ENCODE measurements at regions not wholly inside any gene's neighbourhood (a gene's known extent, or its start where the extent isn't known, plus 50 kb on each side); places are given as distances from the start of the nearest gene placed in this dataset.

GRCh38 chr14:86257973-86258372, 728.0 kb downstream of the FLRT2 start:
- Histone ChIP-seq H3K27ac (ENCODE audit: low read depth) (no peak overlapping the region), H3K4me1 (ENCODE audit: insufficient read depth) (no peaks in the 10 kb centered on the region), H2AFZ (no peak overlapping the region), H3K27me3 (ENCODE audit: insufficient read depth) (no peaks in the 10 kb centered on the region), H3K4me3 (no peak overlapping the region), H3K9me2 (ENCODE audit: insufficient read depth) (no peaks in the 10 kb centered on the region), H3K36me3 (ENCODE audit: insufficient read depth) (no peaks in the 10 kb centered on the region), H3K79me2 (replicated peaks; ENCODE audit: insufficient read depth) (no peaks in the 10 kb centered on the region), H3K4me2 (no peak overlapping the region), H4K20me1 (replicated peaks; ENCODE audit: insufficient read depth) (no peaks in the 10 kb centered on the region), H3F3A (replicated peaks; ENCODE audit: low read depth) (no peaks in the 10 kb centered on the region)
- TF ChIP-seq, protein P1, sequence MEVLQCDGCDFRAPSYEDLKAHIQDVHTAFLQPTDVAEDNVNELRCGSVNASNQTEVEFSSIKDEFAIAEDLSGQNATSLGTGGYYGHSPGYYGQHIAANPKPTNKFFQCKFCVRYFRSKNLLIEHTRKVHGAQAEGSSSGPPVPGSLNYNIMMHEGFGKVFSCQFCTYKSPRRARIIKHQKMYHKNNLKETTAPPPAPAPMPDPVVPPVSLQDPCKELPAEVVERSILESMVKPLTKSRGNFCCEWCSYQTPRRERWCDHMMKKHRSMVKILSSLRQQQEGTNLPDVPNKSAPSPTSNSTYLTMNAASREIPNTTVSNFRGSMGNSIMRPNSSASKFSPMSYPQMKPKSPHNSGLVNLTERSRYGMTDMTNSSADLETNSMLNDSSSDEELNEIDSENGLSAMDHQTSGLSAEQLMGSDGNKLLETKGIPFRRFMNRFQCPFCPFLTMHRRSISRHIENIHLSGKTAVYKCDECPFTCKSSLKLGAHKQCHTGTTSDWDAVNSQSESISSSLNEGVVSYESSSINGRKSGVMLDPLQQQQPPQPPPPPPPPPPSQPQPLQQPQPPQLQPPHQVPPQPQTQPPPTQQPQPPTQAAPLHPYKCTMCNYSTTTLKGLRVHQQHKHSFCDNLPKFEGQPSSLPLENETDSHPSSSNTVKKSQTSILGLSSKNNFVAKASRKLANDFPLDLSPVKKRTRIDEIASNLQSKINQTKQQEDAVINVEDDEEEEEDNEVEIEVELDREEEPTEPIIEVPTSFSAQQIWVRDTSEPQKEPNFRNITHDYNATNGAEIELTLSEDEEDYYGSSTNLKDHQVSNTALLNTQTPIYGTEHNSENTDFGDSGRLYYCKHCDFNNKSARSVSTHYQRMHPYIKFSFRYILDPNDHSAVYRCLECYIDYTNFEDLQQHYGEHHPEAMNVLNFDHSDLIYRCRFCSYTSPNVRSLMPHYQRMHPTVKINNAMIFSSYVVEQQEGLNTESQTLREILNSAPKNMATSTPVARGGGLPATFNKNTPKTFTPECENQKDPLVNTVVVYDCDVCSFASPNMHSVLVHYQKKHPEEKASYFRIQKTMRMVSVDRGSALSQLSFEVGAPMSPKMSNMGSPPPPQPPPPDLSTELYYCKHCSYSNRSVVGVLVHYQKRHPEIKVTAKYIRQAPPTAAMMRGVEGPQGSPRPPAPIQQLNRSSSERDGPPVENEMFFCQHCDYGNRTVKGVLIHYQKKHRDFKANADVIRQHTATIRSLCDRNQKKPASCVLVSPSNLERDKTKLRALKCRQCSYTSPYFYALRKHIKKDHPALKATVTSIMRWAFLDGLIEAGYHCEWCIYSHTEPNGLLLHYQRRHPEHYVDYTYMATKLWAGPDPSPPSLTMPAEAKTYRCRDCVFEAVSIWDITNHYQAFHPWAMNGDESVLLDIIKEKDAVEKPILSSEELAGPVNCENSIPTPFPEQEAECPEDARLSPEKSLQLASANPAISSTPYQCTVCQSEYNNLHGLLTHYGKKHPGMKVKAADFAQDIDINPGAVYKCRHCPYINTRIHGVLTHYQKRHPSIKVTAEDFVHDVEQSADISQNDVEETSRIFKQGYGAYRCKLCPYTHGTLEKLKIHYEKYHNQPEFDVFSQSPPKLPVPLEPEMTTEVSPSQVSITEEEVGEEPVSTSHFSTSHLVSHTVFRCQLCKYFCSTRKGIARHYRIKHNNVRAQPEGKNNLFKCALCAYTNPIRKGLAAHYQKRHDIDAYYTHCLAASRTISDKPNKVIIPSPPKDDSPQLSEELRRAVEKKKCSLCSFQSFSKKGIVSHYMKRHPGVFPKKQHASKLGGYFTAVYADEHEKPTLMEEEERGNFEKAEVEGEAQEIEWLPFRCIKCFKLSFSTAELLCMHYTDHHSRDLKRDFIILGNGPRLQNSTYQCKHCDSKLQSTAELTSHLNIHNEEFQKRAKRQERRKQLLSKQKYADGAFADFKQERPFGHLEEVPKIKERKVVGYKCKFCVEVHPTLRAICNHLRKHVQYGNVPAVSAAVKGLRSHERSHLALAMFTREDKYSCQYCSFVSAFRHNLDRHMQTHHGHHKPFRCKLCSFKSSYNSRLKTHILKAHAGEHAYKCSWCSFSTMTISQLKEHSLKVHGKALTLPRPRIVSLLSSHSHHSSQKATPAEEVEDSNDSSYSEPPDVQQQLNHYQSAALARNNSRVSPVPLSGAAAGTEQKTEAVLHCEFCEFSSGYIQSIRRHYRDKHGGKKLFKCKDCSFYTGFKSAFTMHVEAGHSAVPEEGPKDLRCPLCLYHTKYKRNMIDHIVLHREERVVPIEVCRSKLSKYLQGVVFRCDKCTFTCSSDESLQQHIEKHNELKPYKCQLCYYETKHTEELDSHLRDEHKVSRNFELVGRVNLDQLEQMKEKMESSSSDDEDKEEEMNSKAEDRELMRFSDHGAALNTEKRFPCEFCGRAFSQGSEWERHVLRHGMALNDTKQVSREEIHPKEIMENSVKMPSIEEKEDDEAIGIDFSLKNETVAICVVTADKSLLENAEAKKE (CRISPR knock-in tag; IDR thresholded peaks at IDR 0.05), result no peak
- TF ChIP-seq EZH2 (IDR thresholded peaks at IDR 0.05; ENCODE audit: low read depth, unreplicated experiment) (no peak), ETS1 (IDR thresholded peaks at IDR 0.05) (no peak), STAT1 (IDR thresholded peaks at IDR 0.05; ENCODE audit: unreplicated experiment) (no peak), NANOG (IDR thresholded peaks at IDR 0.05; ENCODE audit: borderline replicate concordance) (no peak), EZH2phosphoT487 (IDR thresholded peaks at IDR 0.05; ENCODE audit: unreplicated experiment) (no peak), CTCF (conservative IDR thresholded peaks at IDR 0.05; ENCODE audit: low read depth in 2 of 2) (no peak), JUNB (IDR thresholded peaks at IDR 0.05; ENCODE audit: unreplicated experiment) (no peak), CREB1 (CRISPR knock-in tag; IDR thresholded peaks at IDR 0.05; ENCODE audit: low read depth) (no peak), POLR2AphosphoS5 (IDR thresholded peaks at IDR 0.05; ENCODE audit: low read depth) (no peak), ZNF114 (CRISPR knock-in tag; IDR thresholded peaks at IDR 0.05) (no peak), ZNF331 (CRISPR knock-in tag; IDR thresholded peaks at IDR 0.05; ENCODE audit: low read depth) (no peak)
- TF ChIP-seq, protein P2, sequence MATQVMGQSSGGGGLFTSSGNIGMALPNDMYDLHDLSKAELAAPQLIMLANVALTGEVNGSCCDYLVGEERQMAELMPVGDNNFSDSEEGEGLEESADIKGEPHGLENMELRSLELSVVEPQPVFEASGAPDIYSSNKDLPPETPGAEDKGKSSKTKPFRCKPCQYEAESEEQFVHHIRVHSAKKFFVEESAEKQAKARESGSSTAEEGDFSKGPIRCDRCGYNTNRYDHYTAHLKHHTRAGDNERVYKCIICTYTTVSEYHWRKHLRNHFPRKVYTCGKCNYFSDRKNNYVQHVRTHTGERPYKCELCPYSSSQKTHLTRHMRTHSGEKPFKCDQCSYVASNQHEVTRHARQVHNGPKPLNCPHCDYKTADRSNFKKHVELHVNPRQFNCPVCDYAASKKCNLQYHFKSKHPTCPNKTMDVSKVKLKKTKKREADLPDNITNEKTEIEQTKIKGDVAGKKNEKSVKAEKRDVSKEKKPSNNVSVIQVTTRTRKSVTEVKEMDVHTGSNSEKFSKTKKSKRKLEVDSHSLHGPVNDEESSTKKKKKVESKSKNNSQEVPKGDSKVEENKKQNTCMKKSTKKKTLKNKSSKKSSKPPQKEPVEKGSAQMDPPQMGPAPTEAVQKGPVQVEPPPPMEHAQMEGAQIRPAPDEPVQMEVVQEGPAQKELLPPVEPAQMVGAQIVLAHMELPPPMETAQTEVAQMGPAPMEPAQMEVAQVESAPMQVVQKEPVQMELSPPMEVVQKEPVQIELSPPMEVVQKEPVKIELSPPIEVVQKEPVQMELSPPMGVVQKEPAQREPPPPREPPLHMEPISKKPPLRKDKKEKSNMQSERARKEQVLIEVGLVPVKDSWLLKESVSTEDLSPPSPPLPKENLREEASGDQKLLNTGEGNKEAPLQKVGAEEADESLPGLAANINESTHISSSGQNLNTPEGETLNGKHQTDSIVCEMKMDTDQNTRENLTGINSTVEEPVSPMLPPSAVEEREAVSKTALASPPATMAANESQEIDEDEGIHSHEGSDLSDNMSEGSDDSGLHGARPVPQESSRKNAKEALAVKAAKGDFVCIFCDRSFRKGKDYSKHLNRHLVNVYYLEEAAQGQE (IDR thresholded peaks at IDR 0.05; ENCODE audit: unreplicated experiment), result no peak
- no peak for ATAC-seq
- no peak overlapping the region for H3K27ac Mint-ChIP-seq
- no peak for DNase-seq (ENCODE audit: low spot score)
- no peaks in the 10 kb centered on the region for H3K4me1 Mint-ChIP-seq
- no peaks in the 10 kb centered on the region for H3K27me3 Mint-ChIP-seq (ENCODE audit: insufficient read depth, low read depth, poor library complexity)
- H3K4me3 Mint-ChIP-seq, result no peak overlapping the region
- H3K36me3 Mint-ChIP-seq (ENCODE audit: low read depth), result no peaks in the 10 kb centered on the region
- no peaks in the 10 kb centered on the region for H3K9me3 Mint-ChIP-seq

Data from GM23338 (cell line).